ENCODE measurements at regions not wholly inside any gene's neighbourhood (a gene's known extent, or its start where the extent isn't known, plus 50 kb on each side); places are given as distances from the start of the nearest gene placed in this dataset.

GRCh38 chr13:56700324-56700723, 440.4 kb upstream of the PRR20A start:
- H3K79me2 ChIP-seq (ENCODE audit: insufficient read depth, low read depth, low read length), result no peaks in the 10 kb centered on the region
- intact Hi-C loops (cut with micrococcal nuclease; ENCODE audit: unreplicated experiment), result no loop called here
- ChIA-PET POLR2A (interaction anchor here (0.7 kb wide), 1 partner anchor 21 kb away, joined by 3 read pairs; no protein-coding TSS in a partner anchor), CTCF (ENCODE audit: unreplicated experiment) (no interaction called here)
- H2AFZ ChIP-seq (ENCODE audit: low read length), result no peak overlapping the region
- no peak for DNase-seq (ENCODE audit: low spot score)
- H3K36me3 ChIP-seq (ENCODE audit: insufficient read depth, low read length), result no peaks in the 10 kb centered on the region
- no TSS peak for BruUV-seq (replicated peaks)
- no peak overlapping the region for H3K4me3 ChIP-seq (ENCODE audit: low read depth, low read length, poor library complexity, severe bottlenecking)
- TF ChIP-seq CTCF (conservative IDR thresholded peaks at IDR 0.05; ENCODE audit: low read length) (no peak), EZH2phosphoT487 (IDR thresholded peaks at IDR 0.05; ENCODE audit: borderline replicate concordance, low read depth, low read length) (no peak)
- no peaks in the 10 kb centered on the region for H3K4me1 ChIP-seq (ENCODE audit: insufficient read depth, low read length, poor library complexity, severe bottlenecking)
- no peaks in the 10 kb centered on the region for H3K9me2 ChIP-seq (ENCODE audit: insufficient read depth, low read length)
- H3K27ac ChIP-seq (ENCODE audit: low read depth, low read length, poor library complexity, severe bottlenecking), result no peak overlapping the region
- no peak overlapping the region for H3K4me2 ChIP-seq (ENCODE audit: low read length)
- H4K20me1 ChIP-seq (ENCODE audit: insufficient read depth, low read length), result no peaks in the 10 kb centered on the region
- H3K9me3 ChIP-seq (ENCODE audit: low read length), result no peaks in the 10 kb centered on the region

GRCh38 chr13:56706485-56706884, 434.2 kb upstream of the PRR20A start:
- Histone ChIP-seq H3K36me3 (ENCODE audit: insufficient read depth, low read length) (no peaks in the 10 kb centered on the region), H3K4me3 (ENCODE audit: low read depth, low read length, poor library complexity, severe bottlenecking) (no peak overlapping the region), H3K27ac (ENCODE audit: low read depth, low read length, poor library complexity, severe bottlenecking) (no peak overlapping the region), H3K9me3 (ENCODE audit: low read length) (no peaks in the 10 kb centered on the region), H3K79me2 (ENCODE audit: insufficient read depth, low read depth, low read length) (no peaks in the 10 kb centered on the region), H3K4me1 (ENCODE audit: insufficient read depth, low read length, poor library complexity, severe bottlenecking) (no peaks in the 10 kb centered on the region), H3K4me2 (ENCODE audit: low read length) (no peak overlapping the region), H4K20me1 (ENCODE audit: insufficient read depth, low read length) (no peaks in the 10 kb centered on the region), H2AFZ (ENCODE audit: low read length) (no peak overlapping the region), H3K9me2 (ENCODE audit: insufficient read depth, low read length) (no peaks in the 10 kb centered on the region)
- intact Hi-C loops (cut with micrococcal nuclease; ENCODE audit: unreplicated experiment), result no loop called here
- ChIA-PET CTCF (ENCODE audit: unreplicated experiment) (no interaction called here), POLR2A (no interaction called here)
- no peak for TF ChIP-seq EZH2phosphoT487 (IDR thresholded peaks at IDR 0.05; ENCODE audit: borderline replicate concordance, low read depth, low read length)
- no peak for TF ChIP-seq CTCF (conservative IDR thresholded peaks at IDR 0.05; ENCODE audit: low read length)
- DNase-seq (ENCODE audit: low spot score), result no peak
- no TSS peak for BruUV-seq (replicated peaks)

GRCh38 chr13:56713656-56714055, 427.1 kb upstream of the PRR20A start:
- Histone ChIP-seq H3K9me2 (ENCODE audit: insufficient read depth, low read length) (no peaks in the 10 kb centered on the region), H3K27ac (ENCODE audit: low read depth, low read length, poor library complexity, severe bottlenecking) (no peak overlapping the region), H2AFZ (ENCODE audit: low read length) (no peak overlapping the region), H3K4me1 (ENCODE audit: insufficient read depth, low read length, poor library complexity, severe bottlenecking) (no peaks in the 10 kb centered on the region), H3K4me3 (ENCODE audit: low read depth, low read length, poor library complexity, severe bottlenecking) (no peak overlapping the region), H3K4me2 (ENCODE audit: low read length) (no peak overlapping the region), H3K36me3 (ENCODE audit: insufficient read depth, low read length) (no peaks in the 10 kb centered on the region), H3K79me2 (ENCODE audit: insufficient read depth, low read depth, low read length) (no peaks in the 10 kb centered on the region), H4K20me1 (ENCODE audit: insufficient read depth, low read length) (no peaks in the 10 kb centered on the region), H3K9me3 (ENCODE audit: low read length) (0 out of 2 replicates have a peak, but pooled peaks cover 3% of the 10 kb centered on the region)
- intact Hi-C loops (cut with micrococcal nuclease; ENCODE audit: unreplicated experiment), result no loop called here
- ChIA-PET CTCF (ENCODE audit: unreplicated experiment) (no interaction called here), POLR2A (no interaction called here)
- DNase-seq (ENCODE audit: low spot score), result no peak
- TF ChIP-seq CTCF (conservative IDR thresholded peaks at IDR 0.05; ENCODE audit: low read length) (no peak), EZH2phosphoT487 (IDR thresholded peaks at IDR 0.05; ENCODE audit: borderline replicate concordance, low read depth, low read length) (no peak)
- no TSS peak for BruUV-seq (replicated peaks)
